NB4 (cell line): ENCODE measurements at regions not wholly inside any gene's neighbourhood (a gene's known extent, or its start where the extent isn't known, plus 50 kb on each side); places are given as distances from the start of the nearest gene placed in this dataset.

ENCODE experiments used
- CTCF ChIP-seq: IDR thresholded peaks from one replicate; pipeline ENCODE4 v1.5.1; 2012; ENCODE audit warnings: low read depth, low read length
- POLR2A ChIP-seq: IDR thresholded peaks from 2 replicates; pipeline ENCODE4 v1.6.1; 2011; ENCODE audit warnings: mild to moderate bottlenecking; ENCODE audit not compliant: insufficient read length; ENCODE audit errors: extremely low read depth
- TF ChIP-seq, protein P1 (sequence below): IDR thresholded peaks from 2 replicates; pipeline ENCODE4 v1.6.1; 2011; ENCODE audit warnings: low read depth, low read length

DNA sequence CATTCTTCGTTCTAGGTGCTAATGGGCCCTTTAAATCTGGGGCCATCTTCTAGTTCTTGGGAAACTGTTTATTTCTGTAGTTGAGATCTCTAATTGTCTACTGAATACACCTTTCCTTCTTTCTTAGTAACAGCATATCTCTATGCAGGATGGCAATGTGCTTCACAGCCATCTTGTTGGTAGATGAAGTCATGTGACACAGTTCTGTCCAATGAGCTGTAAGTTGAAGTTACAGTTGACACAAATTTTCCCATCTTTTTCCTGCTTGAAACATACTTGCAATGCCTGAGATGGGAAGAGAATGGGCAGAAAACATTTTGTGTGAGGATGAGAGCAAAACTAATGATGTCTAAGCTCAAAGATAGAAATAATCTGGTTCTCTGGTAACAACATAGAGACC is 57.3 kb upstream of the PHLPP1 start:
- TF ChIP-seq CTCF, result no peak
- TF ChIP-seq POLR2A, result no peak
- TF ChIP-seq, protein P1, sequence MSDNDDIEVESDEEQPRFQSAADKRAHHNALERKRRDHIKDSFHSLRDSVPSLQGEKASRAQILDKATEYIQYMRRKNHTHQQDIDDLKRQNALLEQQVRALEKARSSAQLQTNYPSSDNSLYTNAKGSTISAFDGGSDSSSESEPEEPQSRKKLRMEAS, result no peak
